ENCODE measurements at regions not wholly inside any gene's neighbourhood (a gene's known extent, or its start where the extent isn't known, plus 50 kb on each side); places are given as distances from the start of the nearest gene placed in this dataset.
A peak's percentile ranks its signal among the peaks of the same experiment; 100 is the strongest.

- Histone ChIP-seq H3K36me3 (ENCODE audit: control insufficient read depth, insufficient read depth, low read length) (no peaks in the 10 kb centered on the region), H3K27me3 (ENCODE audit: control insufficient read depth, insufficient read depth, low read length) (no peaks in the 10 kb centered on the region), H3K4me3 (ENCODE audit: low read depth, low read length) (no peak overlapping the region)
- no peak for DNase-seq (ENCODE audit: low read depth)
- TF ChIP-seq CTCF (IDR thresholded peaks at IDR 0.05; ENCODE audit: insufficient read depth, low read length, severe bottlenecking) = no peak
- no peak for FAIRE-seq
These were observed 474.2 kb downstream of the KLF5 start for GRCh38 chr13:73532987-73533510.

- TF ChIP-seq CTCF (IDR thresholded peaks at IDR 0.05; ENCODE audit: insufficient read depth, low read length, severe bottlenecking) = no peak
- H3K4me3 ChIP-seq (ENCODE audit: low read depth, low read length) = no peak overlapping the region
- FAIRE-seq = no peak
- H3K36me3 ChIP-seq (ENCODE audit: control insufficient read depth, insufficient read depth, low read length) = no peaks in the 10 kb centered on the region
- no peaks in the 10 kb centered on the region for H3K27me3 ChIP-seq (ENCODE audit: control insufficient read depth, insufficient read depth, low read length)
- DNase-seq (ENCODE audit: low read depth) = no peak
These were observed 473.8 kb downstream of the KLF5 start for GRCh38 chr13:73532582-73532981.

- Histone ChIP-seq H3K36me3 (ENCODE audit: control insufficient read depth, insufficient read depth, low read length) (no peaks in the 10 kb centered on the region), H3K4me3 (ENCODE audit: low read depth, low read length) (no peak overlapping the region), H3K27me3 (ENCODE audit: control insufficient read depth, insufficient read depth, low read length) (no peaks in the 10 kb centered on the region)
- DNase-seq (ENCODE audit: low read depth) (no peak), FAIRE-seq (peak; percentile 36)
- TF ChIP-seq CTCF (IDR thresholded peaks at IDR 0.05; ENCODE audit: insufficient read depth, low read length, severe bottlenecking) = no peak
These were observed 472.2 kb downstream of the KLF5 start for GRCh38 chr13:73531014-73531413.

- DNase-seq (ENCODE audit: low read depth) = no peak
- no peak for TF ChIP-seq CTCF (IDR thresholded peaks at IDR 0.05; ENCODE audit: insufficient read depth, low read length, severe bottlenecking)
- no peaks in the 10 kb centered on the region for H3K27me3 ChIP-seq (ENCODE audit: control insufficient read depth, insufficient read depth, low read length)
- no peak for FAIRE-seq
- no peak overlapping the region for H3K4me3 ChIP-seq (ENCODE audit: low read depth, low read length)
- H3K36me3 ChIP-seq (ENCODE audit: control insufficient read depth, insufficient read depth, low read length) = no peaks in the 10 kb centered on the region
These were observed 464.1 kb downstream of the KLF5 start for GRCh38 chr13:73522937-73523336.

GRCh38 chr13:73521985-73522524, 463.2 kb downstream of the KLF5 start:
- DNase-seq (ENCODE audit: low read depth) = peak; percentile 44
- FAIRE-seq = no peak
- no peak for TF ChIP-seq CTCF (IDR thresholded peaks at IDR 0.05; ENCODE audit: insufficient read depth, low read length, severe bottlenecking)

GRCh38 chr13:73521290-73521624, 462.5 kb downstream of the KLF5 start:
- no peak for TF ChIP-seq CTCF (IDR thresholded peaks at IDR 0.05; ENCODE audit: insufficient read depth, low read length, severe bottlenecking)
- no peaks in the 10 kb centered on the region for H3K27me3 ChIP-seq (ENCODE audit: control insufficient read depth, insufficient read depth, low read length)
- FAIRE-seq = no peak
- no peak for DNase-seq (ENCODE audit: low read depth)
- no peak overlapping the region for H3K4me3 ChIP-seq (ENCODE audit: low read depth, low read length)
- no peaks in the 10 kb centered on the region for H3K36me3 ChIP-seq (ENCODE audit: control insufficient read depth, insufficient read depth, low read length)

More at GRCh38 chr13:73521985-73522524, 463.2 kb downstream of the KLF5 start:
- no peak overlapping the region for H3K4me3 ChIP-seq (ENCODE audit: low read depth, low read length)
- no peaks in the 10 kb centered on the region for H3K27me3 ChIP-seq (ENCODE audit: control insufficient read depth, insufficient read depth, low read length)
- no peaks in the 10 kb centered on the region for H3K36me3 ChIP-seq (ENCODE audit: control insufficient read depth, insufficient read depth, low read length)
